GM10248 (cell line): ENCODE measurements at regions not wholly inside any gene's neighbourhood (a gene's known extent, or its start where the extent isn't known, plus 50 kb on each side); places are given as distances from the start of the nearest gene placed in this dataset.

Source experiments
- CTCF ChIA-PET: fragments of 300-600 bp; sonication (Branson Sonifier 250); formaldehyde crosslinking; extraction: SDS; loops from one replicate; lab custom pipeline; 2021; ENCODE audit warnings: antibody characterized with exemption; lab: Yijun Ruan, JAX
- POLR2A ChIA-PET: fragments of 350-650 bp; sonication (Branson Sonifier 250); formaldehyde crosslinking; extraction: SDS; loops from one replicate; lab custom pipeline; 2020; ENCODE audit warnings: antibody characterized with exemption; lab: Yijun Ruan, JAX
- DNase-seq: peaks from one replicate; pipeline ENCODE4 v3.0.0; 2012; ENCODE audit errors: extremely low spot score
- CTCF ChIP-seq: IDR thresholded peaks from 2 replicates; pipeline ENCODE4 v1.5.1; 2012; ENCODE audit warnings: mild to moderate bottlenecking, low read depth; ENCODE audit errors: extremely low read depth, missing control alignments, control extremely low read depth

GRCh38 chr9:89865981-89866380, 261.2 kb downstream of the GADD45G start:
- TF ChIP-seq CTCF: no peak
- ChIA-PET CTCF (interaction anchor here (0.8 kb wide), 1 partner anchor 34 kb away, joined by 5 read pairs; no protein-coding TSS in a partner anchor), POLR2A (no interaction called here)
- DNase-seq: no peak

GRCh38 chr9:89866701-89867100, 261.9 kb downstream of the GADD45G start:
- DNase-seq: no peak
- ChIA-PET CTCF (no interaction called here), POLR2A (no interaction called here)
- TF ChIP-seq CTCF: no peak

- ChIA-PET POLR2A (no interaction called here), CTCF (interaction anchor here (0.9 kb wide), 1 partner anchor 265 kb away, joined by 3 read pairs; no protein-coding TSS in a partner anchor)
- TF ChIP-seq CTCF: no peak
- no peak for DNase-seq
Measured at GRCh38 chr9:89868100-89868499, 263.3 kb downstream of the GADD45G start.

- ChIA-PET POLR2A (no interaction called here), CTCF (interaction anchor here (0.9 kb wide), 1 partner anchor 27 kb away, joined by 3 read pairs; no protein-coding TSS in a partner anchor)
- TF ChIP-seq CTCF: no peak
- no peak for DNase-seq
Measured at GRCh38 chr9:89869793-89870580, 265.2 kb downstream of the GADD45G start.

GRCh38 chr9:89871871-89872331, 267.1 kb downstream of the GADD45G start:
- no peak for DNase-seq
- ChIA-PET CTCF (no interaction called here), POLR2A (no interaction called here)
- TF ChIP-seq CTCF: no peak

GRCh38 chr9:89872426-89872912, 267.7 kb downstream of the GADD45G start:
- no peak for TF ChIP-seq CTCF
- no peak for DNase-seq
- POLR2A ChIA-PET: no interaction called here
- CTCF ChIA-PET: no interaction called here
